C4-2B (cell line): ENCODE measurements at regions not wholly inside any gene's neighbourhood (a gene's known extent, or its start where the extent isn't known, plus 50 kb on each side); places are given as distances from the start of the nearest gene placed in this dataset.

Experiments used
- CTCF ChIP-seq: fragments of 450-650 bp; conservative IDR thresholded peaks from 2 replicates; pipeline ENCODE4 v1.5.1; 2017; ENCODE audit warnings: mild to moderate bottlenecking
- ZFX ChIP-seq: fragments of 450-650 bp; IDR thresholded peaks from 2 replicates; pipeline ENCODE4 v1.6.1; 2017

GRCh38 chr4:167906851-167907250 lies 185.5 kb upstream of the ANXA10 start:
- TF ChIP-seq CTCF (no peak), ZFX (no peak)
